Hepatocyte (in vitro differentiated cells): ENCODE measurements at regions not wholly inside any gene's neighbourhood (a gene's known extent, or its start where the extent isn't known, plus 50 kb on each side); places are given as distances from the start of the nearest gene placed in this dataset.

Source experiments
- EZH2 ChIP-seq: fragments of 200-600 bp; sonication (generic); IDR thresholded peaks from 2 replicates; pipeline ENCODE4 v1.6.1; 2016; ENCODE audit warnings: antibody characterized with exemption, mild to moderate bottlenecking, borderline replicate concordance
- TF ChIP-seq, protein P1 (sequence below): fragments of 200-600 bp; sonication (generic); IDR thresholded peaks from 2 replicates; pipeline ENCODE4 v1.5.1; 2016; ENCODE audit warnings: antibody characterized with exemption, mild to moderate bottlenecking; ENCODE audit not compliant: poor library complexity

DNA sequence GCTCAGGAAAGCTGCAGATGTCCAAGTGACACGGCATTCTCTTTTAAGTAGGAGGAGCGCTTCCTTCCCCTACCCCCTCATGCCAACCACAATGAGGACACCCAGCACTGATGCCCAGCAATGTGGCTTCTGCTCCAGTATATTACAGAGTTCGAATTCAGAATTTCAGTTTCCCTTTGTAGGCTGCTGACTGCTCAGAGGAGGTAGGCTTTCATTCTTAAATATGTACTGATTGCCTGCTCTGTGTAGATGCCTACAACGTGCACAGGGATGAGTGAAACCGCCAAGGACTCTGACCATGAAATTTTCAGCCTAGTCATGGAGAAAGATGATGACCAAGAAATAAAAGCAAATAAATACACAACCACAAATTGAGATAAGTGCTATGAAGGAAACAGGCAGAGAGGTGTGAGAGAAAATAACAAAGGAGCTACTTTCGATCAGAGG, 50.9 kb upstream of the TNFAIP3 start:
- TF ChIP-seq, protein P1, sequence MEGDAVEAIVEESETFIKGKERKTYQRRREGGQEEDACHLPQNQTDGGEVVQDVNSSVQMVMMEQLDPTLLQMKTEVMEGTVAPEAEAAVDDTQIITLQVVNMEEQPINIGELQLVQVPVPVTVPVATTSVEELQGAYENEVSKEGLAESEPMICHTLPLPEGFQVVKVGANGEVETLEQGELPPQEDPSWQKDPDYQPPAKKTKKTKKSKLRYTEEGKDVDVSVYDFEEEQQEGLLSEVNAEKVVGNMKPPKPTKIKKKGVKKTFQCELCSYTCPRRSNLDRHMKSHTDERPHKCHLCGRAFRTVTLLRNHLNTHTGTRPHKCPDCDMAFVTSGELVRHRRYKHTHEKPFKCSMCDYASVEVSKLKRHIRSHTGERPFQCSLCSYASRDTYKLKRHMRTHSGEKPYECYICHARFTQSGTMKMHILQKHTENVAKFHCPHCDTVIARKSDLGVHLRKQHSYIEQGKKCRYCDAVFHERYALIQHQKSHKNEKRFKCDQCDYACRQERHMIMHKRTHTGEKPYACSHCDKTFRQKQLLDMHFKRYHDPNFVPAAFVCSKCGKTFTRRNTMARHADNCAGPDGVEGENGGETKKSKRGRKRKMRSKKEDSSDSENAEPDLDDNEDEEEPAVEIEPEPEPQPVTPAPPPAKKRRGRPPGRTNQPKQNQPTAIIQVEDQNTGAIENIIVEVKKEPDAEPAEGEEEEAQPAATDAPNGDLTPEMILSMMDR = no peak
- no peak for TF ChIP-seq EZH2
